Stimulated activated CD8-positive, alpha-beta memory T cell treated with anti-CD3 and anti-CD28 coated beads, Interleukin-12 subunit alpha, Interleukin-12 subunit beta, amount 100 ng/mL, for 1 hour (primary cell): ENCODE measurements at regions not wholly inside any gene's neighbourhood (a gene's known extent, or its start where the extent isn't known, plus 50 kb on each side); places are given as distances from the start of the nearest gene placed in this dataset.
"Not testable (repeated sequence)": the region's sequence is repeated elsewhere in the genome, so short reads cannot be mapped to it uniquely, and the experiment has no call there.

Experiments used
- DNase-seq: peaks from one replicate; pipeline ENCODE4 v3.0.0-alpha.2; 2020; ENCODE audit warnings: low read depth

GRCh38 chr18:8882632-8883408, 177.5 kb downstream of the MTCL1 start:
- DNase-seq, result no peak

DNA sequence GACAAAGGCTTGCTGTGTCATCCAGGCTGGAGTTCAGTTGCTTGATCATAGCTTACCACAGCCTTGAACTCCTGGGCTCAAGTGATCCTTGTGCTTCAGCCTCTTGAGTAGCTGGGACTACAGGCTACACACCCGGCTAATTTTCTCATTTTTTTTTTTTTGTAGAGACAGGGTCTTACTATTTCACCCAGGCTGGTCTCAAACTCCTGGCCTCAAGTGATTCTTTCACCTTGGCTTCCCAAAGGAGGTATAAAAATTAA, 178.0 kb downstream of the MTCL1 start:
- DNase-seq, result no peak

GRCh38 chr18:8887877-8888276, 182.5 kb downstream of the MTCL1 start:
- DNase-seq, result not testable (repeated sequence)

GRCh38 chr18:8889489-8889888, 184.1 kb downstream of the MTCL1 start:
- DNase-seq, result no peak

DNA sequence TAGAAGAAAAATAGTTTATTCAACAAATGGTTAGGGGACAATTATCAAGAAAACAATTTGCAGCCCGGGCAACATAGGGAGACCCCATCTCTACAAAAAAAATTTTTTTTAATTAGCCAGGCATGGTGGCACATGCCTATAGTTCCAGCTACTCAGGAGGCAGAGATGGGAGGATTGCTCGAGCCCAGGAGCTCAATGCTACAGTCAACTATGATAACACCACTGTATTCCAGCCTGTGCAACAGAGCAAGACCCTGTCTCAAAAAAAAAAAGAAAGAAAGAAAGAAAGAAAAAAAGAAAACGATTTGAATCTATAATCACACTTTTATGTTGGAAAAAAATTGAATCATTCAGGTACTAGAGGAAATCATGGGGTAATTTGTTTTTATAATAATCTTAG, 185.1 kb downstream of the MTCL1 start:
- not testable (repeated sequence) for DNase-seq

GRCh38 chr18:8890957-8891464, 185.7 kb downstream of the MTCL1 start:
- DNase-seq, result no peak

GRCh38 chr18:8893221-8893620, 187.9 kb downstream of the MTCL1 start:
- no peak for DNase-seq

- DNase-seq, result no peak
Observed at GRCh38 chr18:8893628-8894231, 188.4 kb downstream of the MTCL1 start.

GRCh38 chr18:8894823-8895222, 189.5 kb downstream of the MTCL1 start:
- DNase-seq, result no peak

DNA sequence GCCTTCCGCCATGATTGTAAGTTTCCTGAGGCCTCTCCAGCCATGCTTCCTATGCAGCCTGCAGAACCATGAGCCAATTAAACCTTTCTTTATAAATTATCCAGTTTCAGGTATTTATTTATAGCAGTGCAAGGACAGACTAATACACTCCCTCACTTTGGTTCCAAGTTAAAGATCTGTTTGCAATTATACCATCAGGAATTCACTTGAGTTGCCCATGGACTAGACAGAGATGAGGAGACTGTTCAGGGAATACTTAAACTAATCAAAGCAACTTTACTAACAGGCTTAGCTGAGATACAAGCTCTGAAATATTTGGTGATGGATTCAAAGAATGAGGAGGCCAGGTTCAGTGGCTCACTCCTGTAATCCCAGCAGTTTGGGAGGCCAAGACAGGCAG, 190.0 kb downstream of the MTCL1 start:
- no peak for DNase-seq

GRCh38 chr18:8895987-8896619, 190.7 kb downstream of the MTCL1 start:
- no peak for DNase-seq

DNA sequence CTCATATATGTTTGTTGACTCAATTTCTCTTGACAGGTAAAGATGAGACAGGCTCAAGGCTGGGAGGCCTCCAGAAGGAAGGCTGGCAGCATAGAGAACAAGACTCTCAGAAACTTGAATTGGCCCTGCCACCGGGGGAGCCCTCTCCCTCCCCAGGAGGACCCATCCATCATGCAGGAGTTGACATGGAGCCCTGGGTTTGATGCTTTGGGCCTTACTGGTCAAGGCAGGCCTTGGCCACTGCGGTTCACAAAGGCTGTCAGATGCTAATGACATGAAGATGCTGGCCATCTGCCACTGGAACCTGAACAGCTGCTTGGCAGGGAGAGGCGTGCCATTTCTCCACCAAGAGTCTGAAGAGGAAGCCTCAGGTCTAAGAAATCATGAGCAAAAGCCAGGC, 193.6 kb downstream of the MTCL1 start:
- no peak for DNase-seq

- no peak for DNase-seq
Observed at GRCh38 chr18:8900552-8900951, 195.2 kb downstream of the MTCL1 start.

GRCh38 chr18:8901019-8901418, 195.7 kb downstream of the MTCL1 start:
- DNase-seq, result no peak

- DNase-seq, result no peak
Observed at GRCh38 chr18:8904316-8904715, 198.2 kb upstream of the NDUFV2 start.

DNA sequence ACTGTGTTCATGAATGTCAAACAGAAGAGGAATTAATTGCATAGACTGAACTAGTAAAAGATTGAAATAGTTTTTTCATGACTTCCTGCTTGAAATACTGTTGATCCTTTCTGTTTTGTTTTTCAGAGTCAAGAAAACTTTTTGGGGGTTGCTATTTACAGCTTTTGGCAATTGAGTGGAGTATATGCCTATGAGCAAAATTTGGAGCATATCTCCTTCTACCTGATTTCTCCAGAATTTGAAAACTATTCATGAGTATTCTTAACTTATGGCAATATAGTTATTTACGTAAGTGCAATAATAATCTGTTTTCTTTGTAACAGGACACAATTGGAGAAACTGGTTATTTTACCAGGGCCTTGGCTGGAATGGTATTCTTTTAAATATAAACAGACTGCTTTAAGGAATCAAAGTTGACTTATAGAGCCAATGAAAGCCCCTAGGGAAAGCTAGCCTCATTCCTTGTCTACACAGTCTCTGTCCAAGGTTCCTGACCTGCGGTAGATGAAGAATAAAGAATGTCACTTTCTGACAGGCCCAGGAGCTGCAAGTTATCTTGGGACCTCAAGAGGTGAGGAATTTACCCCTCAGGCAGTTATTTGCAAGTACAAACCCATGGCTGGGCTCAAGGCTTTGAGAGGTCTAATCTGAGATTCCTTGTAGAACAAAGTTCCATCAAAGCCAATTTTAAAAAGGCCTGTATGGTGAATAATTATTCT, 193.5 kb upstream of the NDUFV2 start:
- no peak for DNase-seq

DNA sequence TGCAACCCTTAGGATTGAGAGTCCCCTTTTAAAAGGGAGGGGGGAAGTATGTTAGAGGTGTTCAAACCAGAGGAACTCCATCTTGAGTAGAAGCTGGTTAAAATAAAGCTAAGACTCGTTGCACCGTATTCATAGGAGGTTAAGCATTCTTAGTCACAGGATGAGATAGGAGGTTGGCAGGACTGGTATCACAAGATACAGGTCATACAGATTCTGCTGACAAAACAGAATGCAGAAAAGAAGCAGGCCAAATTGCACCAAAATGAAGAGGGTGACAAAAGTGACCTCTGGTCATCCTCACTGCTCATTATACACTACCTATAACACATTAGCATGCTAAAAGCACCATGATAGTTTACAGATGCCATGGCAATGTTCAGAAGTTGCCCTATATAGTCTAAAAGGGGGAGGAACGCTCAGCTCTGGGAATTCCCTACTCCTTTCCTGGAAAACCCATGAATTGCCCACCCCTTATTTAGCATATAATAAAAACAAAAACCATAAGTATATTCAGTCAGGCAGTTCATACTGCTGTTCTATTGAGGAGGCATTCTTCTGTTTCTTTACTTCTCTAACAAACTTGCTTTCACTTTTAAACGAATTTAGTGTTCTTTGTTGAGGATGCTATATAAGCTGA, 192.2 kb upstream of the NDUFV2 start:
- DNase-seq, result no peak

DNA sequence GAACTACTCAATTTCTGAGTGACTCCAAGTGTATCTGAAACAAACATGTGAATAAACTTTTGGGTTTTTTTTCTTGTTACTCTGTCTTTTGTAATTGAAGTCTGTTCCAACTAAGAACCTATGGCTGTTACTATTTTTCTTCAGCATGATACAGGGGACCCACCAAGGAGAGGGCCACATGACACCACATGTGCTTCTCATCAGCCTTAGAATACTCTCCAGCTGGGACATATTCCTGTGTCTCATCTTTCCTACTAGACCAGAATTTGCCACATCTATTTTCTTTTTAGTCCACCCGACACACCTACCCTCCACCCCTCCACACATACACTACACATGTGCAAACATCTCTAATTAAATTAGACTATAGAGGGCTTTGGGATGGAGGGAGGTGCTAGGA, 191.7 kb upstream of the NDUFV2 start:
- no peak for DNase-seq

- no peak for DNase-seq
Observed at GRCh38 chr18:8911408-8912340, 190.8 kb upstream of the NDUFV2 start.

- no peak for DNase-seq
Observed at GRCh38 chr18:8912348-8913326, 189.9 kb upstream of the NDUFV2 start.
